Epithelial cell of esophagus (primary cell): ENCODE measurements at regions not wholly inside any gene's neighbourhood (a gene's known extent, or its start where the extent isn't known, plus 50 kb on each side); places are given as distances from the start of the nearest gene placed in this dataset.

Source experiments
- DNase-seq: peaks from one replicate; pipeline ENCODE4 v3.0.0; 2010; ENCODE audit warnings: low read depth
- H3K4me3 ChIP-seq: 2 replicates; pipeline ENCODE4 v1.5.1; 2011; ENCODE audit warnings: mild to moderate bottlenecking, low read length, control low read depth
- CTCF ChIP-seq: IDR thresholded peaks from 2 replicates; pipeline ENCODE4 v1.5.1; 2011; ENCODE audit warnings: low read depth, mild to moderate bottlenecking, low read length, control low read depth, inconsistent platforms; ENCODE audit not compliant: insufficient read depth; ENCODE audit errors: missing control alignments

- TF ChIP-seq CTCF, result no peak
- DNase-seq, result no peak
- no peak overlapping the region for H3K4me3 ChIP-seq
Measured at GRCh38 chr4:65265526-65265925, 404.8 kb downstream of the EPHA5 start.

- no peak for TF ChIP-seq CTCF
- H3K4me3 ChIP-seq, result no peak overlapping the region
- no peak for DNase-seq
Measured at GRCh38 chr4:65259296-65259695, 411.0 kb downstream of the EPHA5 start.

- no peak for TF ChIP-seq CTCF
- DNase-seq, result no peak
- H3K4me3 ChIP-seq, result no peak overlapping the region
Measured at GRCh38 chr4:65250916-65251315, 419.4 kb downstream of the EPHA5 start.

- no peak for TF ChIP-seq CTCF
- H3K4me3 ChIP-seq, result no peak overlapping the region
- no peak for DNase-seq
Measured at GRCh38 chr4:65249111-65249510, 421.2 kb downstream of the EPHA5 start.

- DNase-seq, result no peak
- no peak for TF ChIP-seq CTCF
- H3K4me3 ChIP-seq, result no peak overlapping the region
Measured at GRCh38 chr4:65242156-65242846, 428.0 kb downstream of the EPHA5 start.

- DNase-seq, result no peak
- TF ChIP-seq CTCF, result no peak
- H3K4me3 ChIP-seq, result no peak overlapping the region
Measured at GRCh38 chr4:65241257-65241997, 428.9 kb downstream of the EPHA5 start.

- H3K4me3 ChIP-seq, result no peak overlapping the region
- no peak for TF ChIP-seq CTCF
- DNase-seq, result no peak
Measured at GRCh38 chr4:65234061-65234460, 436.2 kb downstream of the EPHA5 start.
